ENCODE measurements at regions not wholly inside any gene's neighbourhood (a gene's known extent, or its start where the extent isn't known, plus 50 kb on each side); places are given as distances from the start of the nearest gene placed in this dataset.
"Not testable (repeated sequence)": the region's sequence is repeated elsewhere in the genome, so short reads cannot be mapped to it uniquely, and the experiment has no call there.

DNA sequence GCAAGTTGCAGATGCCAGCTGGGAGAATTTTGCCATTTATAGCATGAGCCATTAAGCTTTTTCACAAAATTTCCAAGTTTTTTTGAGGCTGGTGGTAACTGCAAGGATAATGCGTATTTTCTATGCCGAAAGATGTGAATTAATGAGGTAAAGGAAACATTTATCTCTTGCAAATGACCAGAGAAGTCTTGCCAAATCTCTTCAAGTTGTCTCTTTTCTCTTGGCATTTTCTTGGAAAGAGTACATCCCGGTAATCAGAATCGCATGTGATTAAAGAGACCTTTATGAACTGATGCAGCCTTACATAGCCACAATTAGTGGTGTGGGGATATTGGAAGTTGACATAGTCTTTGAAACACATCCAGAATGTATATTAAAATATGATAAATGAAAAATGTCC lies 136.5 kb upstream of the MMADHC start:
- Mint-ChIP-seq H3K27me3 (peaks cover 14% of the 10 kb centered on the region), H3K9me3 (no peaks in the 10 kb centered on the region), H3K36me3 (no peaks in the 10 kb centered on the region), H3K4me1 (no peaks in the 10 kb centered on the region), H3K27ac (no peak overlapping the region), H3K4me3 (no peak overlapping the region)

DNA sequence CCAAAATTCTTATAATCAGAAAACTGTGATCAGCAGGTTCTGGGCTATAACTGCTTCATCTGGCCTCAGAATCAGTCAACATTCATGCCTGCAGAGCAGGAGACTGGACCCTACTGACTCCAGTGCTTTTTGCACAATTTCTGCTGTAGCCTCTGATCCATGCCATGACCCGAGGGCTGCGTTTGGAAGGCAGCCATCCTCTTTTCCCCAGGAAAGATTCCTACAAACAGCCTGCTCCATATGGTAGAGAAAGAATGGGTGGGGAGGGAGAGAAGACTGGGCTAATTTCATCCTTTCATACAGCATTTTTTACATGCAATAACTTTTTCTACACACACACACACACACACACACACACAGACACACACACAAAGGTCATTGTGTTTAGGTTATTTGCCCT lies 133.0 kb upstream of the MMADHC start:
- H3K36me3 Mint-ChIP-seq = no peaks in the 10 kb centered on the region
- H3K27ac Mint-ChIP-seq = no peak overlapping the region
- no peaks in the 10 kb centered on the region for H3K9me3 Mint-ChIP-seq
- no peaks in the 10 kb centered on the region for H3K4me1 Mint-ChIP-seq
- peaks cover 5% of the 10 kb centered on the region for H3K27me3 Mint-ChIP-seq
- H3K4me3 Mint-ChIP-seq = no peak overlapping the region

DNA sequence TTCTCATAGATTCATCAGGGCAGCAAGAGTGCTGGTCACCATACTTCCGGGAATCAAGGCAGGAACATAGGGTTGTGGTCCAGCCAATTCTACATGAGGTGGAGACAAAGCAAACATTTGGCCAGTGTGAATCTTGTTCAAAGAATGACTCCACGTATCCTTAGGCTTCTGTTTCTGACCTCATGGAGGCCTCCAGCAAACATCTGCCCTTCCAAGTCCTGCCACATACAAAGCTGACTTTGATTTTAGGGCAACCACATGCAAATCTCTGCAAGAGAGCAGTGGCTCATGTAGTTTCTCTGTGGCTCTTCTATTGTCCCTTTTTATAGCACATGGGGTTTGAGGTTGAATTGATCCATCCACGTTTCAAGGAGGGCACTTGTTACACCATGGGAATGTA lies 132.1 kb upstream of the MMADHC start:
- Mint-ChIP-seq H3K4me1 (no peaks in the 10 kb centered on the region), H3K27me3 (no peaks in the 10 kb centered on the region), H3K36me3 (no peaks in the 10 kb centered on the region), H3K27ac (no peak overlapping the region), H3K9me3 (no peaks in the 10 kb centered on the region), H3K4me3 (no peak overlapping the region)

DNA sequence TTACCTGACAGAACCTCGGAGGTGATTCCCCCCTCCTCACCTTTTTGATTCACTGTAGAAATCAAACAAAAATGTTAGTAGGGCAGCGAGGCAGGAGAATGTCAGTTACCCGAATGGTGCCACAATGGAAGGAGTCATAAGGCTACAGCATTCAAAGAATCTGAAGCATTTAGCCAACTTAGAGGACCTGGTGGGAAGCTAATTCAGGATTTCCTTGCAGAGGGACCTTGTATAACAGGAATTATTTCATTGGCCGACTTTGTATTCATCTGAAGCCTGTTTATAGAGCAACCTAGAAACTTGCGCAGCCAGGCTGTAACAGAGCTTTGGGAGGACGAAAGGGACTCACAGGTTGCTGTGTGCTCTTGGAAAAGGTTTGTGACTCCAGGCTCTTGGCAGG lies 129.1 kb upstream of the MMADHC start:
- Mint-ChIP-seq H3K4me3 (no peak overlapping the region), H3K9me3 (no peaks in the 10 kb centered on the region), H3K4me1 (no peaks in the 10 kb centered on the region), H3K27ac (no peak overlapping the region), H3K27me3 (peaks cover 2% of the 10 kb centered on the region), H3K36me3 (no peaks in the 10 kb centered on the region)

DNA sequence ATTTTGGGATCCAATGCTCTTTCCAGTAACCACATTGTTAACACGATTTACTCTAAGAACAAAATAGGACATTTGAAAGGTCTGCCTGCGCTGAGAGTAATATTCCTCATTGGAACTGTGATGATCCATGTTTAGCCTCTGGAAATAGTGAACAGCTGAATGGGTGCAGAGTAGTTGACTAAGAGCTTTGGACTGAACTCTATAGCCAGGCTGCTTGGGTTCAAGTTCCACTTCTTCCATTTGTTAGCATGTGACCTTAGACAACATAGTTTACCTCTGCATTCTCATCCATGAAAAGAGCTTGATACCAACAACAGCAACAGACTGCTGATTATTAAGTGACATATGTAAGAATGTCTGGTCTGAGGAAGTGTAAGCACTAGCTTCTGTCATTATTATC lies 128.3 kb upstream of the MMADHC start:
- Mint-ChIP-seq H3K9me3 (no peaks in the 10 kb centered on the region), H3K4me3 (no peak overlapping the region), H3K27me3 (peaks cover 2% of the 10 kb centered on the region), H3K27ac (no peak overlapping the region), H3K4me1 (no peaks in the 10 kb centered on the region), H3K36me3 (no peaks in the 10 kb centered on the region)

DNA sequence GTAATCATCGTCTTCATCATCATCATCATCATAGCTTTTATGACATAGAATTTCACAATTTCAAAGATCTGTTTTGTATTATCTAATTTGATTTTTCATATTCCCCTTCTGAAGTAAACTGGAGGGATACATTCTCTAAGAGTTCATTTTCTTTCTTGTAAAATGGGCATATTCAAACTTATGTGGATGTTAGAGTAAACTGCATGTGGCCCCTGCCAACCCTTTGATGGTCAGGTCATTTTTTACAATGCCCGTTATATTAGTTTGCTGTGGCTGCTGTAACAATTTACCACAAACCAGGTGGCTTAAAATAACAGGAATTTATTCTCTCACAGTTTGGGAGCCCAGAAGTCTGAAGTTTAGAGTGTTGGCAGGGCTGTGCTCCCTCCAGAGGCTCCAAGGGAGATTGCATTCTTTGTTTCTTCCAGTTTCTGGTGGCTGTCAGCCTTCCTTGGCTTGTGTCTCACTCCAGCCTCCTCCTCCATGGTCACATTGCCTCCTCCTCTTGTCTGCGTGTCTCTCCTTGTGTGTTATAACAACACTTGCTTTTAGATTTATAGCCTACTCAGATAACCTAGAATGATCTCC lies 127.5 kb upstream of the MMADHC start:
- Mint-ChIP-seq H3K27me3 (peaks cover 2% of the 10 kb centered on the region), H3K27ac (no peak overlapping the region), H3K36me3 (no peaks in the 10 kb centered on the region), H3K9me3 (no peaks in the 10 kb centered on the region), H3K4me3 (no peak overlapping the region), H3K4me1 (no peaks in the 10 kb centered on the region)

DNA sequence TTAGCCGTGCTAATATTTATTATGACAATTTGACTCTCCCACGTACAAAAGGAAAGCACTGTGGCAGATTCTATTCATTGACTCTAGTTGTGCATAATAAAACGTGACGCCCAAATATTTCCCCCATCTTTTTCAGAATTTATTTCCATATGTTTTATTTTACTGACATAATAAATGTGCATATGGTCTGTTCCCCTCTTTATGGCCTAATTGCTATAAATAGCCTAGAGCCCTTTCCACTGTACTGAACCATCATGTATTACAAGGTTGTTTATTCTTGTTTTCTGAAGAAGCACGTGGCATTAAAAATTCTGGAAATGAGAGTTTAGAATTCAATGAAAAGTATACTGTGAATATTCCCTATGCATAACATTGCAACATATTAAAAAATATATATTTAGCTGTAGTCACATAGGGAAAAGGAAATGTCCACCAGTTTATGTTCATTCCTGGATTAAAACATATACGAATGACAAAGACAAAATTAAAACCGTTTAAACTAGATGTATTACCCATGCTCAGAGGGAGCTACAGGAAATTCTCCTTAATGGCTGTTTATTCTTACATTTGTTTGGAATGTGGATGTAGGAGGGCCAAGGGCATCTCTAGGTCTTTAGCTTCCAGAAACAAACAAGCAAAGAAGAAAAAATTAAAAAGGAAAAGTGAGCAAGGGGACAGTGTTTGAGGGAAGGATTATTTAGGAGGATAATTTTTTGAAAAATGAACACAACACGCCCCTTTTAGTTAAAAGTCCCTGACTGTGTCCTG lies 122.1 kb upstream of the MMADHC start:
- no peak overlapping the region for H3K4me3 Mint-ChIP-seq
- no peaks in the 10 kb centered on the region for H3K36me3 Mint-ChIP-seq
- no peak overlapping the region for H3K27ac Mint-ChIP-seq
- peaks cover 3% of the 10 kb centered on the region for H3K27me3 Mint-ChIP-seq
- H3K4me1 Mint-ChIP-seq = no peaks in the 10 kb centered on the region
- H3K9me3 Mint-ChIP-seq = no peaks in the 10 kb centered on the region

DNA sequence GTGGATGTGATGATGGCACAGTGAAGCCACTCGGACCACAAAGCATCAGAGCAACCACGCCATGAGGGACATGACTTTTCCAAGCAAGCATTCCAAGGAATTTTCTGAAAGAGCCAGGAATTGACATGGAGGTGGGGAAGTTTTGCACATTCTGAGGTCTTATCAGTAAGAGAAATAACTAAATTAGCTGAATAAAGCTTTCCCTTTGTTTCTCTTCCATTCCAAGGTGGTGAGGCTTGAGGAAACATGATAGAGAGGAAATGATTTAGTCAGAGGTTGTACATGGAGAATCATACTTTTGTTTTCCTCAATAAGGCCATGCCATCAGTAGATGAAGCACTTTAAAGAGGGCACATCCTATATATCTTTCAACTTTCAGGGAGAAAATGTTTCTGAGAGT lies 115.7 kb upstream of the MMADHC start:
- H3K4me3 Mint-ChIP-seq = no peak overlapping the region
- H3K27ac Mint-ChIP-seq = no peak overlapping the region
- H3K36me3 Mint-ChIP-seq = no peaks in the 10 kb centered on the region

DNA sequence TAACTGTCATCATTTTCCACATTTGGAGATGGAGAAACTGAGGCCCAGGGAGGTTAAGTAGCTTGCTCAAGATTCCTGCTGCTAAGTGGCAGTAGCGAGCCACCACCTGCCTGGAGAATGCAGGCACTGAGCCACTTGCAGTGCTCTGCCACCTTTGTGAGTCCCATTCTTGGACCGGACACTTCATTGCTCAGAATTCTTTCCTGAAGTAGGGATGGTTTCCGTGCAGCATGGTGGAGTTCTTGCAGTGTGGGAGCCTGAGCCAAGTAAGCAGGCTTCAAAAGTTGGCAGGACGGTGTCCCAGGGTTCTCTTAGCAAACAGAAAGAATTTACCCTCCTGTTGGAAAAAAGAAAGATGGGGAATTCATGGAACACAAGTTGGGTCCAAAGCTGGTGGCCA lies 115.0 kb upstream of the MMADHC start:
- no peaks in the 10 kb centered on the region for H3K9me3 Mint-ChIP-seq
- H3K27me3 Mint-ChIP-seq = peaks cover 3% of the 10 kb centered on the region
- no peaks in the 10 kb centered on the region for H3K36me3 Mint-ChIP-seq
- no peak overlapping the region for H3K27ac Mint-ChIP-seq
- no peaks in the 10 kb centered on the region for H3K4me1 Mint-ChIP-seq
- H3K4me3 Mint-ChIP-seq = no peak overlapping the region

More for the DNA sequence above, 115.7 kb upstream of the MMADHC start:
- Mint-ChIP-seq H3K4me1 (no peaks in the 10 kb centered on the region), H3K9me3 (no peaks in the 10 kb centered on the region), H3K27me3 (peaks cover 3% of the 10 kb centered on the region)

DNA sequence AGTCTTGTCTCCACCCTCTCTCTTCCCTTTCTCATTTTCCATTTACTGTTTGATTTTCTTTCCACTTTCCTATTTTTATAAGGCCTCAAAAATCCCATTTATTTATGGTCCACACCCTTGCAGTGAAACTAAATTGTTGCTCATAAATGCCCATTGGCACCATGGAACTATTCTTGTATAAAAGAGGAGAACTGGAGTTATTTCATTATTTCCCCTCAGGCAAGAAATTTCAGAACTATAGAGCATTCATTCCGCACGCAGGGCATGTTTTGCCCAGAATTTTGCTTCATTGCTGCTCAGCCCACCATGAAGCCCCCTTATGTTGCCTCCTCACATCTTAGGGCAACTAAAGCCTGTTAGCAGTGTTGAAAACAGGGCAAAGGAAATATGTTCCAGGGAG lies 113.7 kb upstream of the MMADHC start:
- Mint-ChIP-seq H3K27me3 (peaks cover 5% of the 10 kb centered on the region), H3K4me3 (no peak overlapping the region), H3K9me3 (no peaks in the 10 kb centered on the region), H3K36me3 (no peaks in the 10 kb centered on the region), H3K27ac (no peak overlapping the region), H3K4me1 (no peaks in the 10 kb centered on the region)

DNA sequence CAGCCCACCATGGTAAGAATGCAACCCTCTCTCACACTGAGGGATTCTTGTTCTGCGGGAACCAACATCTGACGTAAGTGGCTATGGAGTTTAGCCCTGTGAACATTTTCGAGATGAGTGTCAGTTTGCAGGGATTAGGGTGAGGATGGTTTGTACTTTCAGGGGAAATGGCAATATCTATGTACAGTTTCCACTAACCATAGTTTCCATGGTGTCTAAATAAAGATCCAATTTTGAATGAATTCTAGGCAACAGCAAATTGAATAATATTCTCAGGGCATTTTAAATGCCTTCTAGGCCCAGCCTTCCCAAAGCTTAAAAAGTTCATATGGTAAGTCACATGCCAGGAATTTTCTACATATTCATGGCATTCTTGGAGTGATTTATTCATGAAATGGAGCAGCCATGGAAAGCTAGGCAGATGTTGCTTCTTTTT lies 105.4 kb upstream of the MMADHC start:
- Mint-ChIP-seq H3K9me3 (peaks cover 5% of the 10 kb centered on the region), H3K4me1 (no peaks in the 10 kb centered on the region), H3K36me3 (no peaks in the 10 kb centered on the region), H3K4me3 (no peak overlapping the region), H3K27ac (no peak overlapping the region), H3K27me3 (peaks cover 10% of the 10 kb centered on the region)

DNA sequence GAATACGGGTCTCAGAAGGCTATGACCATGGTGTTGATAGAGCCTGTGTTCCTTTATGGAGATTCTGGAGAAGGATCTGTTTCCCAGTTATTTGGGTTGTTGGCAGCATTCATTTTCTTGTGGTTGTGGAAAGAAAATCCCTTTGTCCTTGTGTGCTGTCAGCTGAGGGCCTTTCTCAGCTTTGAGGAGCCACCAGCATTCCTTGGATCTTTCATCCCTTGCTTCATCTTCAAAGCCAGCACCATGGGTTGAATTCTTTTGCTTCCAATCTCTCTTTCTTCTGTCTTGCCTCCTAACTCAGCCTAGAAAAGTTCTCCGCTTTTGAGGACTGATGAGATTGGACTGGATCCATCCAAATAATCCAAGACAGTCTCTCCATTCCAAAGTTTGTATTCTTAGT lies 103.2 kb upstream of the MMADHC start:
- Mint-ChIP-seq H3K36me3 (no peaks in the 10 kb centered on the region), H3K27ac (no peak overlapping the region), H3K4me1 (no peaks in the 10 kb centered on the region), H3K27me3 (peaks cover 8% of the 10 kb centered on the region), H3K4me3 (no peak overlapping the region), H3K9me3 (peaks cover 5% of the 10 kb centered on the region)

DNA sequence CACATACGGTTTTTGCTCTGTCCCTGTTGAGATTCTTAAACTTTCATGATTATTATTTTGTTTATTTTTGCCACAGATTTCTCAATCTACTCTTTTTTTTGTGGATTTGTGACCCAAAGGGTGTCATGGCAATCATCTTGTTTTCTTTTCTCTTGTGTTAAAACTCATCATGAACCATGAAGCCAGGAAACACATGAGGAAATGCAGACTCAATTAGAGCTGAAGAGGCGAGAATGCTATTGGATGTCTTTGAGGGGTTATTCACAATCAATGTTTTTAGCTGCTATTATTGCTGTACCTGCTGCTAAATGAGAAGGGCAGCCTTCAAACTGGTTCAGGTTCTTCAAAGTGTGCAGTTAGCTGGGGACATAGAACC lies 99.5 kb upstream of the MMADHC start:
- Mint-ChIP-seq H3K27me3 (peaks cover 3% of the 10 kb centered on the region), H3K36me3 (no peaks in the 10 kb centered on the region), H3K9me3 (peaks cover 5% of the 10 kb centered on the region), H3K4me1 (no peaks in the 10 kb centered on the region), H3K4me3 (no peak overlapping the region), H3K27ac (no peak overlapping the region)

DNA sequence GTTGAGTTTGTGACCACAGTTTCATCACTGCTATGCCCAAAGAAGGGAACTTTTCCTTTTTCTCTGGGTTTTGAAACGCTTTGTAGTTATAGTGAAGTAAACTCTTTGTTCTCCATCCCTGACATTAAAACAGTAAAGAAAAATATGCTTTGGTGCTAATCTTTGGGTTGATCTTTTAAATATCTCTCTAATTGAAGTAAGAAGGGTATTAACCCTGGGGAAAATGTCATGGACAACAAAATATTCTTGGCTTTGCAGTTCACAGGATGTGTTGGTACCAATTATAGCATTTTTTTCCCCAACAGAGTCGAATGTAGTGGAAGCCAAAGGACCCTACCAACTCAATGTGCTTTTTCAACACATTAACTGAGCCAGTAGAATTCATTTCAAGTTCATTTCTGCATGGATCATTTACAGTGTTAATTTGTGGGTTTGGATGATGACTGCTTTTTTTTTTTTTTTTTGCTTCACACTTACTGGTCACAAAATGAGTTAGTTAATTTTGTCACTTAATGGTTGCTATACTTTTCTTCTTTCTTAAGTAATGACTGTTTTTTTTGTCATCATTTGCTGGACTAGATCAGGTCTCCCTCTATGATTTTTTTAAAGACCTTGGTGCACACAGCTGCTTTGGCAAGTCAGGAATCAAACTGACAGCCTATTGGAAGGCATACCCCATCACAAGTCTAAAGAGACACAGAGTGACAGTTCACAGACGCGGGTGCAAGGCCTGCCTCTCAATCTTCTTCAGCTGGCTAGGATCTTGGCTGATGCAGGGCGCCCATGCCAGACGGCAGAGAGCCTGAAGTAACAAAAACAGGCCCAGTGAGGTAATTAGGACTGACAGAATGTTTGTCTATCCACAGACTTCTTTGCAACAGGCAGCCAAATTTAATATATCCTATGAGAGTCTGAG lies 98.8 kb upstream of the MMADHC start:
- Mint-ChIP-seq H3K4me1 (no peaks in the 10 kb centered on the region), H3K27me3 (peaks cover 3% of the 10 kb centered on the region), H3K27ac (no peak overlapping the region), H3K9me3 (peaks cover 5% of the 10 kb centered on the region), H3K36me3 (no peaks in the 10 kb centered on the region), H3K4me3 (no peak overlapping the region)

DNA sequence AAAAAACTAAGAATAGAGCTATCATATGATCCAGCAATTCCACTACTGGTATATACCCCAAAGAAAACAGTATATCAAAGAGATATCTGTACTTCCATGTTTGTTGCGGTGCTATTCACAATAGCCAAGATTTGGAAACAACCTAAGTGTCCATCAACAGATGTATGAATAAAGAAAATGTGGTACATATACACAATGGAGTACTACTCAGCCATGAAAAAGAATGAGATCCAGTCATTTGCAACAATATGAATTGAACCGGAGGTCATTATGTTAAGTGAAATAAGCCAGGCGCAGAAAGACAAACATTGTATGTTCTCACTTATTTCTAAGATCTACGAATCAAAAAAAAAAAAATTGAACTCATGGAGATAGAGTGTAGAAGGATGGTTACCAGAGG lies 97.8 kb upstream of the MMADHC start:
- H3K4me1 Mint-ChIP-seq, H3K4me3 Mint-ChIP-seq, H3K36me3 Mint-ChIP-seq, H3K27ac Mint-ChIP-seq, H3K27me3 Mint-ChIP-seq, H3K9me3 Mint-ChIP-seq: not testable (repeated sequence)

DNA sequence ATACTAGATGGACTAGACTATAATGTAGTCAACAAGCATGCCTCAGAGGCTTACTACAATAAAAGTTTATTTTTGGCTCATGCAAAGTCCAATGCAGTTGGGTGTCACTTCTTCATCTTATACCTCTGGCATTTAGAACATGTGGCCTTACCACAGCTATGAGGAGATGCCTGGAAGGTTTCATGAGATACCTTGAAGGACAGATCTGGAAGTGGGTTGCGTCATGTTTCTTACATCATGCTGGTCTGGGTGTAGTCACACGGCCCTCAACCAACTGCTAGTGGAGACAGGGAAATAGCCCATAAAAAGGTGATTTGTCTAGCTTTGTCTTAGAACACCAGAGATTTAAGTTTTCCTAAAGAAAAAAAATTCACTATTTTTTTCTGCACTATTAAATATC lies 91.7 kb upstream of the MMADHC start:
- H3K27ac Mint-ChIP-seq = no peak overlapping the region
- H3K27me3 Mint-ChIP-seq = peaks cover 6% of the 10 kb centered on the region
- H3K36me3 Mint-ChIP-seq = no peaks in the 10 kb centered on the region
- no peaks in the 10 kb centered on the region for H3K4me1 Mint-ChIP-seq
- H3K4me3 Mint-ChIP-seq = no peak overlapping the region
- H3K9me3 Mint-ChIP-seq = peaks cover 5% of the 10 kb centered on the region
